RPMI8226 (cell line): ENCODE measurements at regions not wholly inside any gene's neighbourhood (a gene's known extent, or its start where the extent isn't known, plus 50 kb on each side); places are given as distances from the start of the nearest gene placed in this dataset.
A peak's percentile ranks its signal among the peaks of the same experiment; 100 is the strongest.
"Not testable (repeated sequence)": the region's sequence is repeated elsewhere in the genome, so short reads cannot be mapped to it uniquely, and the experiment has no call there.

ENCODE experiments used
- DNase-seq: peaks from one replicate; pipeline ENCODE4 v3.0.0-alpha.2; 2015

DNA sequence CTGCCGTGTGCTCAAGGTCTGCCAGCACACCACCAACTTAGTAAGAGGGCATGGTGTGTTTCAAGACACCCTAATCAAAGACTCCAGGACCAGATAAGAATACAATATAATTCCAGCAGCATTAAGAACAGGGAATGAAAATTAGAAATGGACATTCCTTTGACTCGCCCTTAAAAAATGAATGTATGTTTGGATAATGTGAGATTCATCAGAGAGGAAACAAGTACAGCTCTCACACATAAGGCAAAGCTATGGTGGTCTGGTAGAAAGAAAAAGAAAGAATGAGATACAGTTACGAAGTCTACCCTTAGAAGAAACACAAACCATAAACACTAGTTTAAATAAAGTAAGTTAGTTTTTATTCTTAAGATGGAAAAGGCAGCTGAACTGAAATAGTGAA, 174.8 kb upstream of the ANK3 start:
- DNase-seq, result no peak

DNA sequence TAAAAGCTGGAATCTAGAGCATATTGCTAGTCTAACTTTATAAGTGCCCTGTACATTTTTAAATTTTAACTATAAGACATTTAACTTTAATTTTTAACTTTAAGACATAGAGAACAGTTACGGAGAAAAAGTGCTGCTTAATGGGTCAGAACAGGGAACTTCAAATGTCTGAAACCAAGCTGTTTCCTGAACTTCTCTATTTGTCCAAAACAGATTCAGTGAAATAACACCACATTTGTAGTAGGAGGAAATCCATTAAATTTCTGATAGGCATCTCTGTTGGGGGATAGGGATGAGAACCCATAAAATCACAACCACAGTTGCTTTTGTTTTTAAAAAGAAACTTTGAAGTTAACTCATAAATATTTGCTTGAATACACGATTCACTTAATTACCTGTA, 170.8 kb upstream of the ANK3 start:
- DNase-seq, result no peak

DNA sequence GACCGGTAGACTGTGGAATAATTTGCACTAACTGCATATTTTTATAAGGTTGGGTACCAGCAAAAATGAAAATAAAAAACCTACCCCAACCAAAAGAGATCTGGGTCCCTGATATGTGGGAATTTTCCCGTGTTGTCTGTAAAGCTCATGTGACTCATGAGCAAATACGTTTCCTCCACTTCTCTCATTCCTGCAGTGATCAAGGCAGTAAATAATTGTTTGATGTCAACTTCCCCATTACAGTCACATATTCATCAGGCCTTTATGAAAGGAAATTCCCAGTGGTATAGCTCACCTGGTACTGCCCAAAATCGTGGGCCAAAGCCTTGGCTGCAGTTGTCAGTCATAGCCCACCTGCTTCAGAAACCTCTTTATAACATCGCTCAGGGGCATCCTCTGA, 166.0 kb upstream of the ANK3 start:
- no peak for DNase-seq

DNA sequence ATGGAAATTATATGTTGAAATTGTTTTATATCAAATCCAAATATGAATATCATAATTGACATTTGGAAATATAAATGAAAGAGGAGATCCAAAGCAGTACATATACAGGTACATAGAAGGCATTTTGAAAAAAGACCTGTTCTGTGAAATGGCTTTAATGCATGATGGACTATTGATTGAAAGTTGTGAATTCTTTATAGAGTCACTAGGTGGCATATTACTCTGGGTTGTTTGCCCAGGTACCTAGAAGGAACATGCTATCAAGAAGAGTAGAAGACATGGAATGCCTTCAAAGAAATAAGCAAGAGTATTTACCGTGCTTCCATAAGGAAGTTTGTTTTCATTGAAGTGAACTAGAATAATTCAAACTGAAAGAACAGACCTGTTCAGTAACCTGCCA, 160.0 kb upstream of the ANK3 start:
- DNase-seq, result no peak

DNA sequence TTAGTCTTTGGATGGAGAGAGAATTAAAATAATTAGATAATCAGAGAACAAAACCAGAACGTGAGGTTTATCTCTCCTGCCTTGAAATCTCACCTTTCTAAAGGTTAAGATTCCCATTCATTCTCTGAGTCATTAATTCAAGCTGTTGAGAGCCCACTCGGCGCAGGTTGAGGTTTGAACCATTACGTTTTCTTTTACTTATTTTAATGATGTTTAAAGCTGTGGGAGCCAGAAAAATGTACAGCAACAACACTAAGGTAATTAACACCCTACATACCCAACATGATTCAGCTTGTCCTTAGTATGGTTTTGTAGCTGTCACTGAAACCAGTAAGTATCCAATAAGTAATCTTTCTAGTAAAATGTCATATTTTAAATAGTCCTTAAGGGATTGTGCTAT, 153.0 kb upstream of the ANK3 start:
- DNase-seq, result no peak

DNA sequence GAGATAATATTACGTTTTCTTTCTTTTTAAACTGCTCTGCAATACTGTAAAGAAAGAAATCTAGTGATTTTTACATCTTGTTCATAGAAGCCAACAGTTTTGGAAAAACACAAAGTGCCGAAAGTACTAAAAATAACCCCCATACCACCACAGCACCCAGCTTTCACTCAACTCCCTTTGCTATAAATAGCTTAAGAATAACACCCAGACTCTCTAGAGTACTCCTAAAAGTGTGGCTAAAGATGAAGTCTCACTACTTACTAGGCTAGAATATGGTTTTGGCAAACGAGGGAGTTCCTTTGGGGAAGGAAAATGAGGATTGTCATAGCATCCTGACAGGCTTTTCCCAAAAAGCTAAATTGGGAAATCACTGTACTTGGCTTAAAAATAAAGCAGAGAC, 151.8 kb upstream of the ANK3 start:
- DNase-seq, result no peak

GRCh38 chr10:60537697-60538096, 148.0 kb upstream of the ANK3 start:
- DNase-seq, result no peak

DNA sequence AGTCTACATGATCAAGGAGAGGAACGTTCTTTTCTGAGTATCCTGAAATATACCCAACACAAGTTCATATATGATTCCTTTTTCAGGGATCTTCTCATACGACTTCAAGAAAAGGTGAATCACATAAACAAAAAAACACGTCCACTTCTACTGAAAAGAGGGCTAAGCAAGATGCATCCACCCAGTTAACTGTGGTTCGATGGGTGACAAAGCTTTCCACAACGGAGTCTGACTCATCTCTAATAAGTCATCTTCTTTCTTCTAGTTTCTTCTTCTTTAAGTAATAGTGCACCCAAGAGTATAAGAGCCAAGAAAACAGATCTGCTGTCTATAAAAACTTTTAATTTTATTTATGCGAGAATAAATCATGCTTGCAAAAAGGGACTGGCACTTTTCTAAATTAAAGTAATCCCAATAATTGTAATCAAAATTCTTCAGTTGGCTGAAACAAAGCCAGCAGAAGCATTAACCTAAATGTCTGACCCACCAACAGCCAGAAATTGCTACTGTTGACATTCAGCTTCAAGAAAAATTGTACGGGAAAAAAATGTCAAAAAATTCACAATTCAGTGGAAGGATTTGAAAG, 146.9 kb upstream of the ANK3 start:
- DNase-seq, result no peak

DNA sequence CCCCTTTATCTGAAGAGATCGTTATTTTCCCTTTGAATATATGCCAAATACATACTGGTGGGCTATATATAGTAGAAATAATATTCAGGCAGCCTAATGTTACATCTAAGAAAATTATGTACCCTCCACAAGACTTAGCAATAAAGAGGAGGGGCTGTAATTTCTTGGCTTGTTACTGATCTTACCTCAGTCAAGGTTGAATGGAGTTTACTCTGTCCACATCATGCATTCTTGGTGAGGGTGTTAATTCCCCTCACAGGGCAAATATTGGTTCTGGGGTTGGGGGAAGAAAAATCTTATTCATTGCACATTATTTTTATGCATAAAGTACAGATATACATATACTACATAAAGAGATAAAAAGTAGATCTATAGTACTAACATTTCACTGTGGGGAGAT, 145.8 kb upstream of the ANK3 start:
- DNase-seq, result no peak

GRCh38 chr10:60534761-60535389, 145.2 kb upstream of the ANK3 start:
- DNase-seq, result no peak

- no peak for DNase-seq
These were observed 143.2 kb upstream of the ANK3 start for GRCh38 chr10:60532696-60533468.

DNA sequence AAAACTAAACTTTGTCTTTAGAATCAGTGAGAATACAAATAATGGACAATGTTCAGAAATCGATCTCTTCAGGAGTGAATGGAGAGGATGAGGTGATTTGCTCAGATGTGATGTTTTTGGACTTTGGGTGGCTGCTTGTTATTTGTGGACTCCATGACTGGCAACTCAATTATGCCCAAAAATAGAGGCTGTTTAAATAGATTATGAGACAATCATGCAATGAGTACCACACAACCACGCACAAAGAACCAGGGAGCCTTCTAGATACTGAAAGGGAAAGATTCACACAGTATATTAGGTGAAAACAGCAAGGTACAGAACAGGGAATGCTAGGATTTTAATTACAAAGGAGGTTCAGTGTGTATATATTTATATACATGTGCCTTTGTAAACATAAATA, 141.3 kb upstream of the ANK3 start:
- DNase-seq, result no peak

GRCh38 chr10:60527676-60528075, 138.0 kb upstream of the ANK3 start:
- no peak for DNase-seq

DNA sequence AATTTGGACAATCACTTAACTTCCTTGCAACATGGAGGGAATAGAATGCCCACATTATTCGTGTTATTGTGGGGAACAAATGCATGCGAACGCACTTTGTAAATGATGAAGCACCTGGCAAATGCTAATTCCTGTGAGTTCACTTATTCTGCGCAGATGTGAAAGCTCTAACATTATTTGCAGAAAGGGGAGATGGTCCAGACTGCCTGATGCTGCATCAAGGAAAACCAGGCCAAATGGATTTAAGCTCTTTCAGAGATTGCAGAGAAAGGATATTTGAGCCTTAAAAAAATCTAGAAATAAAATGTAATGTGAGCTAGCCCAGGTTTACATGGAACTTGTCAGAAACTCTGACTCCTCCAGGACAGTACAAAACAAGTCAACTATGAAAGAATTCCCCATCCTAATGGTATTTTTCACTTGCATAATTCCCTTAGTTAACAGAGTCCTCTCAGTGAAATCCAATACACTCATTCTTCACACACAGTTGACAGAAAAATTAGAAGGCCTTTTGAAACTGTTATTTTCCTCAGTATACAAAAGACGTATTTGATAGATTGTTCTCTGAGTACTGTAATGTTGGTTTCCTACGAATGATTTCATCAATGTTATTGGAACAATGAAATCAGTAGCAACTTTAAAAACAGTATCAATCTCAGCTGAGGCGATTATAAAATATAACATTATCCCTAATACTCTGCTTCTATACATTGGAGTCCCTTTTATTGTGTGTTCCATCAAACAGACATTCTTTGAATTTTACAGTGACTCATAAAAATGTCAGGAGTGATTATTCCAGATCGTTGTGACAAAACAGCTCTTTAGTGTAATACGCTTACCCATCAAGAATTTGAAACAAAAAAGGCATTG, 136.3 kb upstream of the ANK3 start:
- DNase-seq, result no peak

DNA sequence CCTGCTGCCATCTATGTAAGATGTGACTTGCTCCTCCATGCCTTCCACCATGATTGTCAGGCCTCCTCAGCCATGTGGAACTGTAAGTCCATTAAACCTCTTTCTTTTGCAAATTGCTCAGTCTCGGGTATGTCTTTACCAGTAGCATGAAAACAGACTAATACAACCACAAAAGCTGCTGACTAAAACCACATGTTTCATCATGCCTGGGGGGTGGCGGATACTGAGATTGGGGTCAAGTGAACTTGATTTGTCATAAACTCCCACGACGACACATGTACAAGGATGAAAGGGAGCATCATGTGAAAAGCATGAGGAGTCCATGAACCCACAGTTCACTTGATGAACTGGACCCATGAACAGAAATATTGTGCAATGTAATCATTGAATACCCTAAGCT, 134.9 kb upstream of the ANK3 start:
- DNase-seq, result no peak

DNA sequence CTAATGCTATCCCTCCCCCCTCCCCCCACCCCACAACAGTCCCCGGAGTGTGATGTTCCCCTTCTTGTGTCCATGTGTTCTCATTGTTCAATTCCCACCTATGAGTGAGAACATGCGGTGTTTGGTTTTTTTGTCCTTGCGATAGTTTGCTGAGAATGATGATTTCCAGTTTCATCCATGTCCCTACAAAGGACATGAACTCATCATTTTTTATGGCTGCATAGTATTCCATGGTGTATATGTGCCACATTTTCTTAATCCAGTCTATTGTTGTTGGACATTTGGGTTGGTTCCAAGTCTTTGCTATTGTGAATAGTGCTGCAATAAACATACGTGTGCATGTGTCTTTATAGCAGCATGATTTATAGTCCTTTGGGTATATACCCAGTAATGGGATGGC, 133.7 kb upstream of the ANK3 start:
- DNase-seq, result not testable (repeated sequence)

DNA sequence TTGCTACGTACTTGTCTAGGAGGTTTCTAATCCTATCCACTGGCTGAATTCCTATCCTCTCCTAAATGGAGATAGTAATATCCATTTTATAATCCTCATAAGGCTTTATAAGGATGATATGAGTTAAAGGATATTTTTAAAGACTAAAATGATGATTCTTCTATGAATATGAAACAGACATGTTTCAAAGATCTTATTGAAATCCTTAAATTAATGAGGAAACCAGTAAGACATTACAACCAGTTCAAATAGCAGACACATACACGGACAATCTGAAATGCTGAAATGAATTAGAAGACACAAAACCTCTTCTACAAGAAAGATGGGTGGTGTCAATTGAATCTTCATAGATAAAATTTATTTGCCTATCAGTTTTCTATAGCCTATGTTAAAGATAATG, 132.9 kb upstream of the ANK3 start:
- no peak for DNase-seq

GRCh38 chr10:60521974-60522405, 132.3 kb upstream of the ANK3 start:
- peak; percentile 74 for DNase-seq

DNA sequence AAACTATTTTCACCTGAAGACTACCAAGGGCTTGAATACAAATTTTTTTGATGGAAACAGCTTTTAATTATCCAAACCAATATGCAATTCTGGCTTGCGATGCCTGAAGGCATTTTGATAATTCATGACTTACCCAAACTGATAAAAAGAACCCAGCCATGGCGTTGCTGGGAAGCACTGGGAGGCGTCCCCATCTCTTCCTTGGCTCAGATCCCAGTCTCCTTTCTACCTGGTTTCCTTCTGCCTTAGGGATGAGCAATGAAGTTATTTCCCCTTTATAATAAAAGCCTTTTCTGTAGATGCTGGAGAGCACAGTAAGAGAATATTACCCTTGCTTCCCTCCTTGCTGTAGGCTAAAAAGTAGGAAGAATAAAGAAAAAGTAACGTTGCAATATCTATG, 129.1 kb upstream of the ANK3 start:
- DNase-seq, result no peak

DNA sequence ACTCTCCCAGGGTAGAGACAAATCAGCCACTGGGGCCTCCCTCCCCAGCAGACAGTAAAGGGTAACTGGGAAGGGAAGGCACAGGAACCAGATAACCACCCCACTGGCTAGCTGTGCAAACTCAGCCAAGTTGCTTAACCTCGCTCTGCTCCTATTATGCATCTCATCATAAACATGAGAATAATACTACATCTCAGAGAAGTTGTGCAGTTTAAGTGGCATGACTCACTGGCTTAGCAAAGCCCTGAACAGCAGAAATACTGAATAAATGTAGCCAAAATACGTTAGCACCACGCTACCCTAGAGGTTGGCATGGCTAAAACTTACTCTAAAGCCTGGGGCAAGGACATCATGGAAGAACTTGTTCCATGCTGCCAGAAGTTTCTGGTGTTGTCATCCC, 128.1 kb upstream of the ANK3 start:
- DNase-seq, result no peak

GRCh38 chr10:60513281-60513680, 123.6 kb upstream of the ANK3 start:
- DNase-seq, result peak; percentile 35

- no peak for DNase-seq
These were observed 122.0 kb upstream of the ANK3 start for GRCh38 chr10:60511477-60512229.

- DNase-seq, result no peak
These were observed 119.2 kb upstream of the ANK3 start for GRCh38 chr10:60508831-60509230.
